Nephron (organoid): ENCODE measurements at regions not wholly inside any gene's neighbourhood (a gene's known extent, or its start where the extent isn't known, plus 50 kb on each side); places are given as distances from the start of the nearest gene placed in this dataset.
"Not testable (repeated sequence)": the region's sequence is repeated elsewhere in the genome, so short reads cannot be mapped to it uniquely, and the experiment has no call there.

ENCODE experiments used
- H3K27ac Mint-ChIP-seq, 3 experiments: 2 replicates each; pipeline ENCODE4 v1.8.0; 2020; ENCODE audit warnings: mixed read lengths in 3 of 3, mild to moderate bottlenecking in 2 of 3, moderate library complexity in 1 of 3
- H3K27me3 Mint-ChIP-seq: 2 replicates; pipeline ENCODE4 v1.8.0; 2021; ENCODE audit warnings: low read depth, mild to moderate bottlenecking, moderate library complexity, mixed read lengths
- H3K36me3 Mint-ChIP-seq: 2 replicates; pipeline ENCODE4 v1.8.0; 2020; ENCODE audit warnings: low read depth, mixed read lengths
- H3K4me1 Mint-ChIP-seq: 2 replicates; pipeline ENCODE4 v1.8.0; 2020; ENCODE audit warnings: mixed read lengths
- H3K4me3 Mint-ChIP-seq, 3 experiments: 2 replicates each; pipeline ENCODE4 v1.8.0; 2020; ENCODE audit warnings: mild to moderate bottlenecking in 3 of 3, mixed read lengths in 3 of 3, moderate library complexity in 2 of 3
- H3K9me3 Mint-ChIP-seq: 2 replicates; pipeline ENCODE4 v1.8.0; 2020; ENCODE audit warnings: mixed read lengths
- CTCF ChIP-seq, 3 experiments: fragments of 200-600 bp; sonication (generic); IDR thresholded peaks; one replicate each; pipeline ENCODE4 v1.5.0; 2021; ENCODE audit warnings: antibody characterized with exemption in 3 of 3; ENCODE audit not compliant: unreplicated experiment in 3 of 3

- H3K27ac Mint-ChIP-seq, result no peak overlapping the region
- H3K4me1 Mint-ChIP-seq, result peaks cover 5% of the 10 kb centered on the region
- H3K36me3 Mint-ChIP-seq, result no peaks in the 10 kb centered on the region
- H3K4me3 Mint-ChIP-seq, result no peak overlapping the region
- TF ChIP-seq CTCF (IDR thresholded peaks at IDR 0.05; ENCODE audit: unreplicated experiment in 3 of 3), result no peak
- H3K27me3 Mint-ChIP-seq, result no peaks in the 10 kb centered on the region
- H3K9me3 Mint-ChIP-seq, result peaks cover 2% of the 10 kb centered on the region
These were observed 269.4 kb downstream of the PTGER3 start for GRCh38 chr1:70778056-70778762.

GRCh38 chr1:70778934-70779333, 268.7 kb downstream of the PTGER3 start:
- no peak overlapping the region for H3K27ac Mint-ChIP-seq
- peaks cover 5% of the 10 kb centered on the region for H3K4me1 Mint-ChIP-seq
- peaks cover 2% of the 10 kb centered on the region for H3K9me3 Mint-ChIP-seq
- TF ChIP-seq CTCF (IDR thresholded peaks at IDR 0.05; ENCODE audit: unreplicated experiment in 3 of 3), result no peak
- H3K36me3 Mint-ChIP-seq, result no peaks in the 10 kb centered on the region
- no peaks in the 10 kb centered on the region for H3K27me3 Mint-ChIP-seq
- no peak overlapping the region for H3K4me3 Mint-ChIP-seq

GRCh38 chr1:70779571-70779970, 268.0 kb downstream of the PTGER3 start:
- H3K36me3 Mint-ChIP-seq, result no peaks in the 10 kb centered on the region
- peaks cover 5% of the 10 kb centered on the region for H3K4me1 Mint-ChIP-seq
- peaks cover 2% of the 10 kb centered on the region for H3K9me3 Mint-ChIP-seq
- no peak for TF ChIP-seq CTCF (IDR thresholded peaks at IDR 0.05; ENCODE audit: unreplicated experiment in 3 of 3)
- H3K27ac Mint-ChIP-seq, result no peak overlapping the region
- no peaks in the 10 kb centered on the region for H3K27me3 Mint-ChIP-seq
- no peak overlapping the region for H3K4me3 Mint-ChIP-seq

GRCh38 chr1:70785287-70785686, 262.3 kb downstream of the PTGER3 start:
- Mint-ChIP-seq H3K4me3 (no peak overlapping the region), H3K27me3 (no peaks in the 10 kb centered on the region), H3K9me3 (no peaks in the 10 kb centered on the region), H3K27ac (no peak overlapping the region), H3K36me3 (no peaks in the 10 kb centered on the region), H3K4me1 (no peaks in the 10 kb centered on the region)
- TF ChIP-seq CTCF (IDR thresholded peaks at IDR 0.05; ENCODE audit: unreplicated experiment in 3 of 3), result no peak

GRCh38 chr1:70790232-70790923, 257.2 kb downstream of the PTGER3 start:
- Mint-ChIP-seq H3K4me3 (no peak overlapping the region), H3K9me3 (no peaks in the 10 kb centered on the region), H3K27me3 (no peaks in the 10 kb centered on the region), H3K27ac (no peak overlapping the region), H3K4me1 (no peaks in the 10 kb centered on the region), H3K36me3 (no peaks in the 10 kb centered on the region)
- no peak for TF ChIP-seq CTCF (IDR thresholded peaks at IDR 0.05; ENCODE audit: unreplicated experiment in 3 of 3)

- not testable (repeated sequence) for H3K27ac Mint-ChIP-seq, H3K9me3 Mint-ChIP-seq, H3K4me3 Mint-ChIP-seq
These were observed 252.6 kb downstream of the PTGER3 start for GRCh38 chr1:70795064-70795463.

DNA sequence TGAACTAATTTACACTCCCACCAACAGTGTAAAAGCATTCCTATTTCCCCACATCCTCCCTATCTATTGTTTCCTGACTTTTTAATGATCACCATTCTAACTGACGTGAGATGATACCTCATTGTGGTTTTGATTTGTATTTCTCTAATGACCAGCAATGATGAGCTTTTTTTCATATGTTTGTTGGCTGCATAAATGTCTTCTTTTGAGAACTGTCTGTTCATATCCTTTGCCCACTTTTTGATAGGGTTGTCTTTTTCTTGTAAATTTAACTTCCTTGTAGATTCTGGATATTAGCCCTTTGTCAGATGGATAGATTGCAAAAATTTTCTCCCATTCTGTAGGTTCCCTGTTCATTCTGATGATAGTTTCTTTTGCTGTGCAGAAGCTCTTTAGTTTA, 251.3 kb downstream of the PTGER3 start:
- H3K9me3 Mint-ChIP-seq, H3K27ac Mint-ChIP-seq, H3K4me3 Mint-ChIP-seq, H3K27me3 Mint-ChIP-seq, H3K4me1 Mint-ChIP-seq, H3K36me3 Mint-ChIP-seq: not testable (repeated sequence)

More at GRCh38 chr1:70795064-70795463, 252.6 kb downstream of the PTGER3 start:
- not testable (repeated sequence) for H3K4me1 Mint-ChIP-seq, H3K27me3 Mint-ChIP-seq, H3K36me3 Mint-ChIP-seq

- H3K27ac Mint-ChIP-seq, H3K4me1 Mint-ChIP-seq, H3K9me3 Mint-ChIP-seq, H3K4me3 Mint-ChIP-seq, H3K36me3 Mint-ChIP-seq, H3K27me3 Mint-ChIP-seq: not testable (repeated sequence)
These were observed 245.0 kb downstream of the PTGER3 start for GRCh38 chr1:70802625-70803024.
